ENCODE measurements at regions not wholly inside any gene's neighbourhood (a gene's known extent, or its start where the extent isn't known, plus 50 kb on each side); places are given as distances from the start of the nearest gene placed in this dataset.
"Not testable (repeated sequence)": the region's sequence is repeated elsewhere in the genome, so short reads cannot be mapped to it uniquely, and the experiment has no call there.

DNA sequence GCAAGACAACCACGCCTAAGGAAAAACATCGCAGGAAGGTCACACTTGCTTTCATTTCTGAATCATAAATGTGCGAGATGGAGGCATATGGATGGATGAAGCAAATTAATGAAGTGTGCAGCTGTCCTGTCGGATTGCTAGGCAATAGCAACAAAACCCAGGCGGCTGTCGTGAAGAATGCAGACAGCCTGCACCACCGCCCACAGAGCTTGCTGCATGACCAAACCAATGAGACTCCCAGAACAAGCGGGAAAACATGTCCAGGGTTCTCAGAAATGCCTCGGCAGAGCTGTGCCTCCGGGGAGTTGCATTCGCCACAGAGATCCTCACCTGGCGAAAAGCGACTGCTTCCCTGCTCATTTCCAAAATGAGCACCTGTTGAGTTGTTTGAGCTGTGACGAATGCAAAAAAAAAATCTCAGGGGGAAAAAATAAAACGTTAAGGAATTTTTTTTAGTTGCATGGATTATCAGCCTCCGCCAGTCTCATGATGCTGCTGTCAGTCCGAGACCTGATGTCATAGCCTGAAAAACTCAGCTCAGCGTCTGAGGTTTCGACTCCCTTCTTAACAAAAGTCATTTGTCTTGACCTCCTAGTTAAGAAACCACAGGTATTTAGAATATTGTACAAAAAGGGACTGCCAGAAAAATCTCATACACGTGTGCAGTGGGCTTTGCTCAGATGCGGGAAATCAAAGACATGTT, 155.5 kb upstream of the MXRA5 start:
- no peak overlapping the region for H3K4me3 Mint-ChIP-seq
- H3K27ac Mint-ChIP-seq, result no peak overlapping the region
- H3K9me3 ChIP-seq (ENCODE audit: low read depth), result no peaks in the 10 kb centered on the region
- no peak overlapping the region for H3K4me2 ChIP-seq
- H3K36me3 ChIP-seq, result no peaks in the 10 kb centered on the region
- H3K9ac ChIP-seq, result no peak overlapping the region
- H3F3A ChIP-seq (ENCODE audit: low read depth), result no peaks in the 10 kb centered on the region
- peaks cover 8% of the 10 kb centered on the region for H3K4me1 Mint-ChIP-seq
- H3K4me3 ChIP-seq, result no peak overlapping the region
- no peak overlapping the region for H2AFZ ChIP-seq (replicated peaks)
- peaks cover 6% of the 10 kb centered on the region for H3K9me3 Mint-ChIP-seq
- no peaks in the 10 kb centered on the region for H3K36me3 Mint-ChIP-seq
- H3K27me3 ChIP-seq, result no peaks in the 10 kb centered on the region
- DNase-seq (ENCODE audit: low spot score), result no peak
- H3K27me3 Mint-ChIP-seq (ENCODE audit: insufficient read depth, low read depth), result peaks cover 6% of the 10 kb centered on the region
- H4K20me1 ChIP-seq (ENCODE audit: low read depth), result no peaks in the 10 kb centered on the region
- no peaks in the 10 kb centered on the region for H3K4me1 ChIP-seq
- no peak for TF ChIP-seq EZH2phosphoT487 (IDR thresholded peaks at IDR 0.05)
- TF ChIP-seq, protein P1, sequence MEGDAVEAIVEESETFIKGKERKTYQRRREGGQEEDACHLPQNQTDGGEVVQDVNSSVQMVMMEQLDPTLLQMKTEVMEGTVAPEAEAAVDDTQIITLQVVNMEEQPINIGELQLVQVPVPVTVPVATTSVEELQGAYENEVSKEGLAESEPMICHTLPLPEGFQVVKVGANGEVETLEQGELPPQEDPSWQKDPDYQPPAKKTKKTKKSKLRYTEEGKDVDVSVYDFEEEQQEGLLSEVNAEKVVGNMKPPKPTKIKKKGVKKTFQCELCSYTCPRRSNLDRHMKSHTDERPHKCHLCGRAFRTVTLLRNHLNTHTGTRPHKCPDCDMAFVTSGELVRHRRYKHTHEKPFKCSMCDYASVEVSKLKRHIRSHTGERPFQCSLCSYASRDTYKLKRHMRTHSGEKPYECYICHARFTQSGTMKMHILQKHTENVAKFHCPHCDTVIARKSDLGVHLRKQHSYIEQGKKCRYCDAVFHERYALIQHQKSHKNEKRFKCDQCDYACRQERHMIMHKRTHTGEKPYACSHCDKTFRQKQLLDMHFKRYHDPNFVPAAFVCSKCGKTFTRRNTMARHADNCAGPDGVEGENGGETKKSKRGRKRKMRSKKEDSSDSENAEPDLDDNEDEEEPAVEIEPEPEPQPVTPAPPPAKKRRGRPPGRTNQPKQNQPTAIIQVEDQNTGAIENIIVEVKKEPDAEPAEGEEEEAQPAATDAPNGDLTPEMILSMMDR (IDR thresholded peaks at IDR 0.05), result no peak
- no peak for TF ChIP-seq EZH2 (IDR thresholded peaks at IDR 0.05)
- H3K27ac ChIP-seq, result no peak overlapping the region
- no peaks in the 10 kb centered on the region for H3K79me2 ChIP-seq (ENCODE audit: low read depth)

DNA sequence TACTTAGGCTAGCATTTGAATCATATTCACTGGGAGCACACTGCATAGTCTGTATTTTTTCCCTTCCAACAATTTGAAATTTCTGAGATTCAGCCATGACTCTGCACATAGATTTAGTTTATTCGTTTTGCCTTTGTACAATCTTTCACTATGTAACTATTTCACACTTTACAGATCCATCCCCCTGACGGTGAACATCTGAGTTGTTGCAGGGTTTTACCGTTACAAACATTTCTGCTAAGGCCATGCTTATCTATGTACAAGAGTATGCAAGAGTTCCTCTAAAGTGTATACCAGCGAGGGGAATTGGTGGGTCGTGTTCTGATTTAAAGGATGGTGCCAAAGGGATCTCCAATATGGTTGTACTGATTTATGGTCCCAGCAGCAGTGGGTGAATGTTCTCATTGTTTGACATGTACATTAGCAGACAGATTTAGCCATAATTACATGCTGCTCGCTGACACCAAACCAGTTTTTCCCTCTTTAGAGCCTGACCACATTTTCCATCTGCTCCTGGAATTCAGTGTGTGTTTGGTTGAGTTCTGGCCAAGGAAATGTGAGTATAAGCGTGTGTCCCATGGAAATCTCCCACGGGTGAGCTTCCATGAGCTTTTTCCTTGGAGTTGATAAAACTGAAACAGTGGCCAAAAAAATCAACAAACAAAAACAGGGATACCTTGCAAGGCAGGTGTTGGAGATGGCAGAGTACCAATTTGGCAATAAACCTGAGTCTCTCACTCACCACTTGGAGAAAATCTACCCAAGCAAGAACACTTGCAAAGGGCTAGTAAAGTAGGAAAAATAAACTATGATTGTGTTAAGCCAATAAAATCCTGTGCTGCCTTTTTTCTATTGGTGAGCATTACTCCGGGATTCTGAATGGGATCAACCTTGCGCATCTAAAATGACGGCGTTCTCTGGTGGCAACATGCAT, 149.7 kb upstream of the MXRA5 start:
- not testable (repeated sequence) for H3K4me3 ChIP-seq; H3K27ac ChIP-seq; H3K27ac Mint-ChIP-seq; H3K27me3 ChIP-seq; H3K4me2 ChIP-seq; H3K9ac ChIP-seq; H3K36me3 Mint-ChIP-seq; DNase-seq (ENCODE audit: low spot score); H3F3A ChIP-seq (ENCODE audit: low read depth); H3K4me1 ChIP-seq; H2AFZ ChIP-seq (replicated peaks); H3K4me1 Mint-ChIP-seq; H4K20me1 ChIP-seq (ENCODE audit: low read depth); H3K27me3 Mint-ChIP-seq (ENCODE audit: insufficient read depth, low read depth); H3K79me2 ChIP-seq (ENCODE audit: low read depth); H3K36me3 ChIP-seq; H3K9me3 ChIP-seq (ENCODE audit: low read depth); H3K9me3 Mint-ChIP-seq; H3K4me3 Mint-ChIP-seq

DNA sequence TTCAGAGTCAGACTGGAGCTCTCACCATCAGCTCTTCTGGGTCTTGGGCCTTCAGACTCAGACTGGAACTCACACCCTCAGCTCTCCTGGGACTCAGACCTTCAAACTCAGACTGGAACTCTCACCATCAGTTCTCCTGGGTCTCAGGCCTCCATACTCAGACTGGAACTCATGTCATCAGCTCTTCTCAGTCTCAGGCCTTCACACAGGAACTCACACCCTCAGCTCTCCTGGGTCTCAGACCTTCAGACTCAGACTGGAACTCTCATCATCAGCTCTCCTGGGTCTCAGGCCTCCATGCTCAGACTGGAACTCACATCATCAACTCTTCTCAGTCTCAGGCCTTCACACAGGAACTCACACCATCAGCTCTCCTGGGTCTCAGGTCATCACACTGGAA, 147.2 kb upstream of the MXRA5 start:
- Mint-ChIP-seq H3K4me1 (no peaks in the 10 kb centered on the region), H3K27ac (no peak overlapping the region), H3K9me3 (peaks cover 3% of the 10 kb centered on the region), H3K27me3 (ENCODE audit: insufficient read depth, low read depth) (peaks cover 3% of the 10 kb centered on the region), H3K4me3 (no peak overlapping the region), H3K36me3 (no peaks in the 10 kb centered on the region)
- no peaks in the 10 kb centered on the region for H4K20me1 ChIP-seq (ENCODE audit: low read depth)
- no peaks in the 10 kb centered on the region for H3K36me3 ChIP-seq
- TF ChIP-seq EZH2 (IDR thresholded peaks at IDR 0.05), result no peak
- TF ChIP-seq, protein P1 (IDR thresholded peaks at IDR 0.05), result no peak
- no peaks in the 10 kb centered on the region for H3K4me1 ChIP-seq
- no peak overlapping the region for H3K27ac ChIP-seq
- no peak overlapping the region for H2AFZ ChIP-seq (replicated peaks)
- H3K9ac ChIP-seq, result no peak overlapping the region
- no peak for DNase-seq (ENCODE audit: low spot score)
- H3K27me3 ChIP-seq, result no peaks in the 10 kb centered on the region
- no peak overlapping the region for H3K4me2 ChIP-seq
- H3F3A ChIP-seq (ENCODE audit: low read depth), result no peaks in the 10 kb centered on the region
- no peaks in the 10 kb centered on the region for H3K79me2 ChIP-seq (ENCODE audit: low read depth)
- H3K4me3 ChIP-seq, result no peak overlapping the region
- no peaks in the 10 kb centered on the region for H3K9me3 ChIP-seq (ENCODE audit: low read depth)

DNA sequence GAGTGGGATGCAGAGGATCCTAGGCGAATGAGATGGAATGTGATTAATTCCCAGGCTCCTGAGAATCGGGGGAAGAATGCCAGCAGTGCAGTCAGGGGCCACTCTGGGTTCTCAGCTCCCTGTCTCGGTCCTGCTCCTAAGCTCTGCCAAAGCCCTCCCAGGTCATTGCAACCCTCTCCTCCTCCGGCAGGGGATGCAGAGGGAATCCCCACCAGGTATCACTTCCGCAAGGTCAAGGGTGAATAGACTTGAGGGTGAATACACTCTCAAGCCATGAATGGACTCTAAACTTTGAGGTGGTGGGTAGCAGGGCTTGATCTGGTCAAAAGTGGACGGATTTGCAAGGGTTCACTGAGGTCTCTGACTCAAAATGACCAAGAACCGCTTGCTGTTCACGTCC, 139.3 kb upstream of the MXRA5 start:
- Mint-ChIP-seq H3K4me1 (peaks cover 7% of the 10 kb centered on the region), H3K36me3 (no peaks in the 10 kb centered on the region), H3K4me3 (no peak overlapping the region), H3K27me3 (ENCODE audit: insufficient read depth, low read depth) (peaks cover 3% of the 10 kb centered on the region), H3K9me3 (no peaks in the 10 kb centered on the region), H3K27ac (no peak overlapping the region)
- Histone ChIP-seq H3K79me2 (ENCODE audit: low read depth) (no peaks in the 10 kb centered on the region), H3F3A (ENCODE audit: low read depth) (peaks cover 15% of the 10 kb centered on the region), H4K20me1 (ENCODE audit: low read depth) (no peaks in the 10 kb centered on the region), H3K9me3 (ENCODE audit: low read depth) (no peaks in the 10 kb centered on the region), H3K9ac (no peak overlapping the region), H2AFZ (replicated peaks) (no peak overlapping the region), H3K27me3 (no peaks in the 10 kb centered on the region), H3K27ac (no peak overlapping the region), H3K4me1 (no peaks in the 10 kb centered on the region), H3K4me3 (no peak overlapping the region), H3K4me2 (no peak overlapping the region), H3K36me3 (no peaks in the 10 kb centered on the region)
- TF ChIP-seq, protein P1 (IDR thresholded peaks at IDR 0.05), result no peak
- TF ChIP-seq EZH2phosphoT487 (IDR thresholded peaks at IDR 0.05) (no peak), EZH2 (IDR thresholded peaks at IDR 0.05) (no peak)
- DNase-seq (ENCODE audit: low spot score), result no peak
